ENCODE measurements at regions not wholly inside any gene's neighbourhood (a gene's known extent, or its start where the extent isn't known, plus 50 kb on each side); places are given as distances from the start of the nearest gene placed in this dataset.

GRCh38 chr1:5221451-5221850 is 567.0 kb downstream of the AJAP1 start (continued):
- TF ChIP-seq FOXA2 (IDR thresholded peaks at IDR 0.05), result no peak
- TF ChIP-seq HNF4G (IDR thresholded peaks at IDR 0.05), result no peak
- no peak for TF ChIP-seq RXRA (IDR thresholded peaks at IDR 0.05)
- no peak for TF ChIP-seq ATF3 (IDR thresholded peaks at IDR 0.05)
- TF ChIP-seq JUND (IDR thresholded peaks at IDR 0.05), result no peak
- TF ChIP-seq FOXA1 (IDR thresholded peaks at IDR 0.05), result no peak
- no peak for TF ChIP-seq TAF1 (conservative IDR thresholded peaks at IDR 0.05)
- TF ChIP-seq HNF4A (conservative IDR thresholded peaks at IDR 0.05), result no peak
- TF ChIP-seq, protein P1, sequence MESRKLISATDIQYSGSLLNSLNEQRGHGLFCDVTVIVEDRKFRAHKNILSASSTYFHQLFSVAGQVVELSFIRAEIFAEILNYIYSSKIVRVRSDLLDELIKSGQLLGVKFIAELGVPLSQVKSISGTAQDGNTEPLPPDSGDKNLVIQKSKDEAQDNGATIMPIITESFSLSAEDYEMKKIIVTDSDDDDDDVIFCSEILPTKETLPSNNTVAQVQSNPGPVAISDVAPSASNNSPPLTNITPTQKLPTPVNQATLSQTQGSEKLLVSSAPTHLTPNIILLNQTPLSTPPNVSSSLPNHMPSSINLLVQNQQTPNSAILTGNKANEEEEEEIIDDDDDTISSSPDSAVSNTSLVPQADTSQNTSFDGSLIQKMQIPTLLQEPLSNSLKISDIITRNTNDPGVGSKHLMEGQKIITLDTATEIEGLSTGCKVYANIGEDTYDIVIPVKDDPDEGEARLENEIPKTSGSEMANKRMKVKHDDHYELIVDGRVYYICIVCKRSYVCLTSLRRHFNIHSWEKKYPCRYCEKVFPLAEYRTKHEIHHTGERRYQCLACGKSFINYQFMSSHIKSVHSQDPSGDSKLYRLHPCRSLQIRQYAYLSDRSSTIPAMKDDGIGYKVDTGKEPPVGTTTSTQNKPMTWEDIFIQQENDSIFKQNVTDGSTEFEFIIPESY (IDR thresholded peaks at IDR 0.05), result no peak
- no peak for TF ChIP-seq SP1 (IDR thresholded peaks at IDR 0.05)
- TF ChIP-seq, protein P2, sequence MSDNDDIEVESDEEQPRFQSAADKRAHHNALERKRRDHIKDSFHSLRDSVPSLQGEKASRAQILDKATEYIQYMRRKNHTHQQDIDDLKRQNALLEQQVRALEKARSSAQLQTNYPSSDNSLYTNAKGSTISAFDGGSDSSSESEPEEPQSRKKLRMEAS (IDR thresholded peaks at IDR 0.05), result no peak

DNA sequence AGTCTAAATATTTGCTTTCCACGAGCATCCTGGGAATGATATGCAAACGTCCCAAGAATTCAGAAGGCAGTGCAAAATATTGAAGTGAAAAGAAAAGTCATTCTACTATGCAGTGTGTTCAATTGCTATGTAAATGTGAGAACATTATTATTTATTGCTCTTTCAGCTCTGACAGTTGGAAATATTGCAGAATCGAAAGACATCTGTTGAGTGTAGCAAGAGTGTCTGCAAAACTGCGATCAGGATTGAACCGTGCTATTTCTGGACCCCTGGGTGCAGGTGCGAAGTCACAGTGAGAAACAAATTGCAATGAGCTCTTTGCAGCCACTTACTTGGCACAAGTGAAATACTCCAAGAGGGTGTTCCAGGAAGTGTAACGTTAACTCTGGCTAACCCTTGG is 566.4 kb downstream of the AJAP1 start:
- Histone ChIP-seq H3K27me3 (ENCODE audit: control insufficient read depth in 4 of 4, insufficient read depth in 4 of 4, low read length in 3 of 4) (no peaks in the 10 kb centered on the region), H3K9me3 (ENCODE audit: control insufficient read depth in 4 of 4, low read length in 3 of 4) (no peaks in the 10 kb centered on the region), H3K4me3 (ENCODE audit: low read depth in 1 of 3, low read length in 3 of 3) (no peak overlapping the region), H3K27ac (ENCODE audit: low read depth in 1 of 2, low read length in 2 of 2) (no peak overlapping the region), H3K9ac (ENCODE audit: low read depth in 1 of 2, low read length in 2 of 2) (no peak overlapping the region), H3K36me3 (ENCODE audit: control insufficient read depth in 4 of 4, insufficient read depth in 3 of 4, low read depth in 1 of 4, low read length in 3 of 4) (no peaks in the 10 kb centered on the region), H3K4me1 (ENCODE audit: control insufficient read depth in 4 of 4, insufficient read depth in 4 of 4, low read length in 3 of 4) (no peaks in the 10 kb centered on the region)
- TF ChIP-seq, protein P3, sequence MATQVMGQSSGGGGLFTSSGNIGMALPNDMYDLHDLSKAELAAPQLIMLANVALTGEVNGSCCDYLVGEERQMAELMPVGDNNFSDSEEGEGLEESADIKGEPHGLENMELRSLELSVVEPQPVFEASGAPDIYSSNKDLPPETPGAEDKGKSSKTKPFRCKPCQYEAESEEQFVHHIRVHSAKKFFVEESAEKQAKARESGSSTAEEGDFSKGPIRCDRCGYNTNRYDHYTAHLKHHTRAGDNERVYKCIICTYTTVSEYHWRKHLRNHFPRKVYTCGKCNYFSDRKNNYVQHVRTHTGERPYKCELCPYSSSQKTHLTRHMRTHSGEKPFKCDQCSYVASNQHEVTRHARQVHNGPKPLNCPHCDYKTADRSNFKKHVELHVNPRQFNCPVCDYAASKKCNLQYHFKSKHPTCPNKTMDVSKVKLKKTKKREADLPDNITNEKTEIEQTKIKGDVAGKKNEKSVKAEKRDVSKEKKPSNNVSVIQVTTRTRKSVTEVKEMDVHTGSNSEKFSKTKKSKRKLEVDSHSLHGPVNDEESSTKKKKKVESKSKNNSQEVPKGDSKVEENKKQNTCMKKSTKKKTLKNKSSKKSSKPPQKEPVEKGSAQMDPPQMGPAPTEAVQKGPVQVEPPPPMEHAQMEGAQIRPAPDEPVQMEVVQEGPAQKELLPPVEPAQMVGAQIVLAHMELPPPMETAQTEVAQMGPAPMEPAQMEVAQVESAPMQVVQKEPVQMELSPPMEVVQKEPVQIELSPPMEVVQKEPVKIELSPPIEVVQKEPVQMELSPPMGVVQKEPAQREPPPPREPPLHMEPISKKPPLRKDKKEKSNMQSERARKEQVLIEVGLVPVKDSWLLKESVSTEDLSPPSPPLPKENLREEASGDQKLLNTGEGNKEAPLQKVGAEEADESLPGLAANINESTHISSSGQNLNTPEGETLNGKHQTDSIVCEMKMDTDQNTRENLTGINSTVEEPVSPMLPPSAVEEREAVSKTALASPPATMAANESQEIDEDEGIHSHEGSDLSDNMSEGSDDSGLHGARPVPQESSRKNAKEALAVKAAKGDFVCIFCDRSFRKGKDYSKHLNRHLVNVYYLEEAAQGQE (IDR thresholded peaks at IDR 0.05), result no peak
- TF ChIP-seq, protein P1 (IDR thresholded peaks at IDR 0.05), result no peak
- TF ChIP-seq RXRA (IDR thresholded peaks at IDR 0.05) (no peak), HNF4A (conservative IDR thresholded peaks at IDR 0.05) (no peak), NR2F2 (IDR thresholded peaks at IDR 0.05) (no peak), FOXA1 (IDR thresholded peaks at IDR 0.05) (no peak), JUND (IDR thresholded peaks at IDR 0.05) (no peak), GABPA (IDR thresholded peaks at IDR 0.05 in 1 of 2, conservative IDR thresholded peaks at IDR 0.05 in 1 of 2) (no peak), RAD21 (IDR thresholded peaks at IDR 0.05) (no peak), YY1 (IDR thresholded peaks at IDR 0.05) (no peak), ATF3 (IDR thresholded peaks at IDR 0.05) (no peak), FOXA2 (IDR thresholded peaks at IDR 0.05) (no peak), EGR1 (IDR thresholded peaks at IDR 0.05; ENCODE audit: low read depth in 2 of 2) (no peak), TAF1 (conservative IDR thresholded peaks at IDR 0.05) (no peak), SP1 (IDR thresholded peaks at IDR 0.05) (no peak), HNF4G (IDR thresholded peaks at IDR 0.05) (no peak)
- TF ChIP-seq, protein P4, sequence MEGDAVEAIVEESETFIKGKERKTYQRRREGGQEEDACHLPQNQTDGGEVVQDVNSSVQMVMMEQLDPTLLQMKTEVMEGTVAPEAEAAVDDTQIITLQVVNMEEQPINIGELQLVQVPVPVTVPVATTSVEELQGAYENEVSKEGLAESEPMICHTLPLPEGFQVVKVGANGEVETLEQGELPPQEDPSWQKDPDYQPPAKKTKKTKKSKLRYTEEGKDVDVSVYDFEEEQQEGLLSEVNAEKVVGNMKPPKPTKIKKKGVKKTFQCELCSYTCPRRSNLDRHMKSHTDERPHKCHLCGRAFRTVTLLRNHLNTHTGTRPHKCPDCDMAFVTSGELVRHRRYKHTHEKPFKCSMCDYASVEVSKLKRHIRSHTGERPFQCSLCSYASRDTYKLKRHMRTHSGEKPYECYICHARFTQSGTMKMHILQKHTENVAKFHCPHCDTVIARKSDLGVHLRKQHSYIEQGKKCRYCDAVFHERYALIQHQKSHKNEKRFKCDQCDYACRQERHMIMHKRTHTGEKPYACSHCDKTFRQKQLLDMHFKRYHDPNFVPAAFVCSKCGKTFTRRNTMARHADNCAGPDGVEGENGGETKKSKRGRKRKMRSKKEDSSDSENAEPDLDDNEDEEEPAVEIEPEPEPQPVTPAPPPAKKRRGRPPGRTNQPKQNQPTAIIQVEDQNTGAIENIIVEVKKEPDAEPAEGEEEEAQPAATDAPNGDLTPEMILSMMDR (IDR thresholded peaks at IDR 0.05; ENCODE audit: low read depth, low read length, missing input control), result no peak
- TF ChIP-seq, protein P2 (IDR thresholded peaks at IDR 0.05), result no peak
- DNase-seq (ENCODE audit: low spot score), result no peak
- 61% methylated on average over 7 of the region's 7 CpGs for WGBS
